ENCODE measurements at regions not wholly inside any gene's neighbourhood (a gene's known extent, or its start where the extent isn't known, plus 50 kb on each side); places are given as distances from the start of the nearest gene placed in this dataset.

GRCh38 chr9:29637471-29638237 lies 2064.4 kb upstream of the C9orf72 start:
- TF ChIP-seq CTCF (IDR thresholded peaks at IDR 0.05; ENCODE audit: borderline replicate concordance): no peak
- intact Hi-C loops (cut with micrococcal nuclease): no loop called here
- Histone ChIP-seq H3K9me3 (replicated peaks) (no peaks in the 10 kb centered on the region), H3K4me1 (no peaks in the 10 kb centered on the region), H3K4me3 (no peak overlapping the region), H3K27ac (replicated peaks) (no peak overlapping the region), H3K27me3 (ENCODE audit: low read depth) (no peaks in the 10 kb centered on the region), H3K36me3 (no peaks in the 10 kb centered on the region)
- DNase-seq: no peak

GRCh38 chr9:29640507-29640906 lies 2067.2 kb upstream of the C9orf72 start:
- no peaks in the 10 kb centered on the region for H3K27me3 ChIP-seq (ENCODE audit: low read depth)
- no peak for DNase-seq
- no peak overlapping the region for H3K27ac ChIP-seq (replicated peaks)
- no peak for TF ChIP-seq CTCF (IDR thresholded peaks at IDR 0.05; ENCODE audit: borderline replicate concordance)
- no peaks in the 10 kb centered on the region for H3K4me1 ChIP-seq
- no peaks in the 10 kb centered on the region for H3K36me3 ChIP-seq
- H3K9me3 ChIP-seq (replicated peaks): no peaks in the 10 kb centered on the region
- H3K4me3 ChIP-seq: no peak overlapping the region
- intact Hi-C loops (cut with micrococcal nuclease): no loop called here

- no peak overlapping the region for H3K4me3 ChIP-seq
- H3K27me3 ChIP-seq (ENCODE audit: low read depth): no peaks in the 10 kb centered on the region
- H3K4me1 ChIP-seq: no peaks in the 10 kb centered on the region
- H3K27ac ChIP-seq (replicated peaks): no peak overlapping the region
- TF ChIP-seq CTCF (IDR thresholded peaks at IDR 0.05; ENCODE audit: borderline replicate concordance): no peak
- H3K9me3 ChIP-seq (replicated peaks): no peaks in the 10 kb centered on the region
- intact Hi-C loops (cut with micrococcal nuclease): no loop called here
- no peak for DNase-seq
- no peaks in the 10 kb centered on the region for H3K36me3 ChIP-seq
These were observed 2071.2 kb upstream of the C9orf72 start for GRCh38 chr9:29644514-29644913.

GRCh38 chr9:29647451-29647850 lies 2074.2 kb upstream of the C9orf72 start:
- DNase-seq: no peak

GRCh38 chr9:29648132-29648531 lies 2074.9 kb upstream of the C9orf72 start:
- DNase-seq: no peak

More at GRCh38 chr9:29647451-29647850, 2074.2 kb upstream of the C9orf72 start:
- Histone ChIP-seq H3K4me1 (no peaks in the 10 kb centered on the region), H3K27me3 (ENCODE audit: low read depth) (no peaks in the 10 kb centered on the region), H3K4me3 (no peak overlapping the region), H3K9me3 (replicated peaks) (no peaks in the 10 kb centered on the region), H3K36me3 (no peaks in the 10 kb centered on the region), H3K27ac (replicated peaks) (no peak overlapping the region)
- no peak for TF ChIP-seq CTCF (IDR thresholded peaks at IDR 0.05; ENCODE audit: borderline replicate concordance)
- intact Hi-C loops (cut with micrococcal nuclease): no loop called here

More at GRCh38 chr9:29648132-29648531, 2074.9 kb upstream of the C9orf72 start:
- intact Hi-C loops (cut with micrococcal nuclease): no loop called here
- no peaks in the 10 kb centered on the region for H3K27me3 ChIP-seq (ENCODE audit: low read depth)
- H3K4me1 ChIP-seq: no peaks in the 10 kb centered on the region
- H3K4me3 ChIP-seq: no peak overlapping the region
- H3K9me3 ChIP-seq (replicated peaks): no peaks in the 10 kb centered on the region
- TF ChIP-seq CTCF (IDR thresholded peaks at IDR 0.05; ENCODE audit: borderline replicate concordance): no peak
- no peaks in the 10 kb centered on the region for H3K36me3 ChIP-seq
- no peak overlapping the region for H3K27ac ChIP-seq (replicated peaks)

Measured in left ventricle myocardium inferior (tissue), 1 donor.